HCT116 (cell line): ENCODE measurements at regions not wholly inside any gene's neighbourhood (a gene's known extent, or its start where the extent isn't known, plus 50 kb on each side); places are given as distances from the start of the nearest gene placed in this dataset.
A peak's percentile ranks its signal among the peaks of the same experiment; 100 is the strongest.

ENCODE experiments used
- ATAC-seq: fragments of 200-7000 bp; cut with Tn5 transposase; 2 replicates; pipeline ENCODE4 v1.9.1; 2020; ENCODE audit warnings: mild to moderate bottlenecking, moderate library complexity
- BruUV-seq: library from RNA; stranded (reverse); fragments of 400-500 nt; replicated peaks from 2 replicates; lab custom pipeline; 2021; lab: Mats Ljungman, UMichigan
- CTCF ChIA-PET: fragments of 300-600 bp; sonication (Branson Sonifier 250); formaldehyde crosslinking; loops from one replicate; lab custom pipeline; 2021; ENCODE audit warnings: antibody characterized with exemption; lab: Charles Lee
- POLR2A ChIA-PET: fragments of 300-600, 350-600 bp; sonication (Branson Sonifier 250); formaldehyde crosslinking; loops from one replicate; lab custom pipeline; 2021; ENCODE audit warnings: antibody characterized with exemption; lab: Charles Lee
- RAD21 ChIA-PET, 2 experiments: fragments of 300-600 bp; sonication (Branson Sonifier 250); formaldehyde crosslinking; loops; one replicate each; lab custom pipeline; 2023; ENCODE audit warnings: low total read pairs in 2 of 2; ENCODE audit not compliant: uncharacterized antibody in 2 of 2, unreplicated experiment in 2 of 2, low non-redundant PET in 1 of 2; lab: Charles Lee
- DNase-seq: peaks from one replicate; pipeline ENCODE4 v3.0.0-alpha.2; 2010; ENCODE audit warnings: low read depth, low spot score
- H2AFZ ChIP-seq: fragments of 200-600 bp; shearing (Covaris generic), sonication (generic); 2 replicates; pipeline ENCODE4 v1.6.1; 2017; ENCODE audit warnings: low read depth, mixed run types, mixed read lengths, antibody characterized with exemption, low read length; ENCODE audit not compliant: poor library complexity, severe bottlenecking
- H3K27ac ChIP-seq: 2 replicates; pipeline ENCODE4 v1.5.1; 2012; ENCODE audit warnings: low read depth, low read length
- H3K27me3 ChIP-seq: fragments of 200-600 bp; sonication (generic); 2 replicates; pipeline ENCODE4 v1.6.1; 2016; ENCODE audit warnings: mixed run types, low read length, mixed read lengths; ENCODE audit not compliant: insufficient read depth
- H3K36me3 ChIP-seq, 2 experiments: fragments of 200-500 bp in 1 of 2; fragments of 200-600 bp in 1 of 2; sonication (Bioruptor generic) in 1 of 2; sonication (generic) in 1 of 2; 2 replicates each; pipeline versions ENCODE4 v1.5.1 to v1.6.1; 2014 to 2016; ENCODE audit warnings: low read length in 2 of 2, inconsistent platforms in 1 of 2, mixed read lengths in 1 of 2, mixed run types in 1 of 2; ENCODE audit not compliant: insufficient read depth in 2 of 2, control insufficient read depth in 1 of 2
- H3K4me1 ChIP-seq, 2 experiments: fragments of 200-600 bp in 1 of 2; sonication (generic) in 1 of 2; 2 replicates each; pipeline versions ENCODE4 v1.5.1 to v1.6.1; 2012 to 2017; ENCODE audit warnings: low read length in 2 of 2, inconsistent platforms in 1 of 2, mild to moderate bottlenecking in 1 of 2, mixed read lengths in 1 of 2, mixed run types in 1 of 2, moderate library complexity in 1 of 2; ENCODE audit not compliant: insufficient read depth in 2 of 2, control insufficient read depth in 1 of 2
- H3K4me2 ChIP-seq: fragments of 200-600 bp; sonication (generic); 2 replicates; pipeline ENCODE4 v1.6.1; 2017; ENCODE audit warnings: mixed run types, low read length, mixed read lengths
- H3K4me3 ChIP-seq, 2 experiments: fragments of 200-600 bp in 1 of 2; sonication (generic) in 1 of 2; replicated peaks in 1 of 2; 2 replicates each; pipeline ENCODE4 v1.5.1; 2011 to 2016; ENCODE audit warnings: low read length in 2 of 2, control low read depth in 1 of 2, low read depth in 1 of 2, mild to moderate bottlenecking in 1 of 2, mixed read lengths in 1 of 2, mixed run types in 1 of 2
- H3K79me2 ChIP-seq: fragments of 200-600 bp; sonication (generic); 2 replicates; pipeline ENCODE4 v1.6.1; 2017; ENCODE audit warnings: mild to moderate bottlenecking, mixed run types, low read length, moderate library complexity, mixed read lengths; ENCODE audit not compliant: insufficient read depth
- H3K9ac ChIP-seq: fragments of 200-600 bp; sonication (generic); 2 replicates; pipeline ENCODE4 v1.6.1; 2016; ENCODE audit warnings: low read length, mixed read lengths
- H3K9me2 ChIP-seq: fragments of 200-600 bp; sonication (generic), shearing (Covaris generic); 2 replicates; pipeline ENCODE4 v1.6.1; 2017; ENCODE audit warnings: mixed run types, mild to moderate bottlenecking, moderate library complexity; ENCODE audit not compliant: insufficient read depth
- H3K9me3 ChIP-seq, 2 experiments: fragments of 200-500 bp in 1 of 2; fragments of 200-600 bp in 1 of 2; sonication (Bioruptor generic) in 1 of 2; sonication (generic) in 1 of 2; 2 replicates each; pipeline ENCODE4 v1.6.1; 2014 to 2017; ENCODE audit warnings: low read length in 2 of 2, mixed read lengths in 2 of 2, inconsistent platforms in 1 of 2, low read depth in 1 of 2, mild to moderate bottlenecking in 1 of 2, mixed run types in 1 of 2, moderate library complexity in 1 of 2; ENCODE audit not compliant: control insufficient read depth in 1 of 2, insufficient read depth in 1 of 2
- H4K20me1 ChIP-seq: fragments of 200-600 bp; sonication (generic), shearing (Covaris generic); 2 replicates; pipeline ENCODE4 v1.6.1; 2017; ENCODE audit warnings: mixed run types, mild to moderate bottlenecking, moderate library complexity; ENCODE audit not compliant: insufficient read depth
- CEBPB ChIP-seq: IDR thresholded peaks from 2 replicates; pipeline ENCODE4 v1.6.1; 2012; ENCODE audit warnings: low read depth
- EZH2phosphoT487 ChIP-seq: fragments of 200-600 bp; IDR thresholded peaks from 2 replicates; pipeline ENCODE4 v1.6.1; 2018; ENCODE audit warnings: antibody characterized with exemption, borderline replicate concordance
- SRF ChIP-seq: IDR thresholded peaks from 2 replicates; pipeline ENCODE4 v1.6.1; 2012; ENCODE audit warnings: low read depth
- TCF7L2 ChIP-seq: IDR thresholded peaks from 2 replicates; pipeline ENCODE4 v1.7.0; 2011; ENCODE audit warnings: borderline replicate concordance, inconsistent platforms; ENCODE audit not compliant: insufficient read depth, insufficient read length; ENCODE audit errors: extremely low read depth
- intact Hi-C: fragments of 100-400 bp; cut with micrococcal nuclease; formaldehyde crosslinking; loops from 2 replicates; pipeline ENCODE4 v1.10.0; 2022
- TF ChIP-seq, protein P1 (sequence below): IDR thresholded peaks from 2 replicates; pipeline ENCODE4 v1.6.1; 2012

DNA sequence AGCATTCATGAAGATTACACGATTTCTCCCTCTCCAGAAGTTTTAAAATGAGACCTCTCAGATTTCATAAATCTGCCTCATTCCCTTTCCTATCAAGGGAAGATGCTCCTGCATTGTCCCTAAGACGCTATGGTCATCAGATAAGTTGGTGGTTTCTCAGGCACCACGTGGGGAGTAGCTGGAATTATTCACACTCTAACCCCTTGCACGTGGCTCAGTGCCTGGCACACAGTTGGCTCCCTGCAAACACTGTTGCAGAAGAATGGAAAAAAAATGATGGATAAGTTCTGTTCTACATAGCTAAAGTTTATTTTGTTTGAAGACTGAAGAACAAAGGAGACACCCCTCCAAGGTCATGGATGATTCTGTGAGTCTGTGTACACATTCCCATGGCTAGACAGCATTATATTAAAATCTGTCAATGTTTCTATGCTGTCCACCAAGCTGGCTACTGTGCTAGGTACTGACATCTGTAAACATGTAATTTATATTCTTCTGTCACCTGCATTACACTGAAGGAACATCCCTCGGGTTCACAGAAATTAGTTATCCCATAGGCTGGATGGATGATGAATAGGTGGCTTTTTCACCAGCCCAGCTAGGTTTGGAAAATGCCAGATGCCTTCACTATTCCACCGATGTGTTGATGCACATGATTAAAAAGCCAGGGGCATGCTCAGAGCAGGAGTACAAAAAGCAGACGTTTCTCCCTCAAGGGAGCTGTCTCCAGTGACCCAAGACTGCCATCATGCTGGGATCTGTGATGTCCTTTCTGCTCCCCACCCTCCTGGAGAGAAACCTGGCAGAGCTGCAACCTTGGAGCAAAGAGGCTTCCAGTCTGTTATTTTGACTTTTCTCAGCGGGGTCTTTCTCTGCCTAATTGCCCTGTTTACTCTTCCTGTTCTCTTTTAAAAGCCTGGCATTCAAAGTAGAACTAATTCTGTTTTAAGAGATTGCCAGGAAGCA lies 610.5 kb downstream of the UTRN start:
- POLR2A ChIA-PET: interaction anchor here (1.3 kb wide), 1 partner anchor 17 kb away, joined by 3 read pairs; no protein-coding TSS in a partner anchor
- no peaks in the 10 kb centered on the region for H3K9me2 ChIP-seq
- ATAC-seq (no peak), DNase-seq (no peak)
- CTCF ChIA-PET: no interaction called here
- no peak overlapping the region for H3K4me3 ChIP-seq
- intact Hi-C loops: loop anchor here (5.0 kb wide), 1 partner anchor 88 kb away; no protein-coding TSS in a partner anchor
- no peak for TF ChIP-seq EZH2phosphoT487
- TF ChIP-seq CEBPB: no peak
- no peak for TF ChIP-seq TCF7L2
- TF ChIP-seq, protein P1, sequence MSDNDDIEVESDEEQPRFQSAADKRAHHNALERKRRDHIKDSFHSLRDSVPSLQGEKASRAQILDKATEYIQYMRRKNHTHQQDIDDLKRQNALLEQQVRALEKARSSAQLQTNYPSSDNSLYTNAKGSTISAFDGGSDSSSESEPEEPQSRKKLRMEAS: 0 out of 2 replicates have a peak, but pooled peaks have one; percentile 2
- RAD21 ChIA-PET: interaction anchor here in 1 of 2 experiments (0.6 kb wide), 1 partner anchor 66 kb away, joined by 4 read pairs; no protein-coding TSS in a partner anchor
- H3K79me2 ChIP-seq: peaks cover 5% of the 10 kb centered on the region; the same call in 1 of the 2 replicates
- peaks cover 0 to 13% of the 10 kb centered on the region in 2 experiments; a peak in 2 of 4 replicates for H3K36me3 ChIP-seq
- peak overlapping the region; percentile 67 for H3K9ac ChIP-seq
- BruUV-seq: no TSS peak
- no peaks in the 10 kb centered on the region for H3K27me3 ChIP-seq
- peak overlapping the region; percentile 72 for H3K4me2 ChIP-seq
- H3K9me3 ChIP-seq: no peaks in the 10 kb centered on the region
- H4K20me1 ChIP-seq: no peaks in the 10 kb centered on the region
- no peak overlapping the region for H2AFZ ChIP-seq
- peak overlapping the region; percentile 93 for H3K27ac ChIP-seq
- H3K4me1 ChIP-seq: peaks cover 40 to 66% of the 10 kb centered on the region in 2 experiments

DNA sequence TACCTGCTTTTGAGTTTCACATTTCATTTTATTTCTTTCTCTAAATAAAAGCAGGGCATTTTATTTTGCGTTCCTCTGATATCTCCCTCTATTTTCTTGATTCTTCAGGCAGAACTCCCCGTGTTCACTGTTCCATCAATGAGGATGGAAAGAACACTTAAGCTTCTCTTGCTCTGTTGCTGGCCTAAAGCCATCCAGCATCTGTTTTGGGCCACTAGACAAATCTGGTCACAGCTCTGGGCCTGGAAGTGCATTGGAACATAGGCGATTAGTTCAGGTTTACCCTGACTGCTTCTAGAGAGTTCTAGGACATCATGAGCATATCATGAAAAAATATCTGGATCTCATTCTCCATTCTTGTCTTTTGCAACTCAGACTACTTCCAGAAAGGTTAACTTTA lies 611.2 kb downstream of the UTRN start:
- no TSS peak for BruUV-seq
- DNase-seq (no peak), ATAC-seq (no peak)
- RAD21 ChIA-PET: no interaction called here
- POLR2A ChIA-PET: interaction anchor here (1.3 kb wide), 1 partner anchor 16 kb away, joined by 3 read pairs; no protein-coding TSS in a partner anchor
- Histone ChIP-seq H3K27me3 (no peaks in the 10 kb centered on the region), H3K27ac (peak overlapping the region; percentile 93), H3K79me2 (peaks cover 5% of the 10 kb centered on the region; the same call in 1 of the 2 replicates), H3K9ac (peak overlapping the region; percentile 67), H2AFZ (no peak overlapping the region), H3K36me3 (peaks cover 0 to 20% of the 10 kb centered on the region in 2 experiments; a peak in 2 of 4 replicates), H3K9me2 (no peaks in the 10 kb centered on the region), H3K4me3 (no peak overlapping the region), H3K4me2 (peak overlapping the region; percentile 72), H4K20me1 (no peaks in the 10 kb centered on the region), H3K9me3 (peaks cover 0 to under 1% of the 10 kb centered on the region in 2 experiments; a peak in 1 of 4 replicates), H3K4me1 (peaks cover 40 to 73% of the 10 kb centered on the region in 2 experiments)
- 0 out of 2 replicates have a peak, but pooled peaks have one; percentile 11 for TF ChIP-seq SRF
- TF ChIP-seq, protein P1: peak; percentile 7; the same call in 1 of the 2 replicates
- no peak for TF ChIP-seq EZH2phosphoT487
- intact Hi-C loops: loop anchor here (5.0 kb wide), 1 partner anchor 89 kb away; no protein-coding TSS in a partner anchor
- CTCF ChIA-PET: no interaction called here
